Tibial nerve (tissue), 4 donors: ENCODE measurements at regions not wholly inside any gene's neighbourhood (a gene's known extent, or its start where the extent isn't known, plus 50 kb on each side); places are given as distances from the start of the nearest gene placed in this dataset.

Source experiments
- DNase-seq, 2 donors: peaks; one replicate each; pipeline ENCODE4 v3.0.0-alpha.2; 2019; ENCODE audit warnings: low spot score in 2 of 2
- H3K27ac ChIP-seq, 4 donors: fragments of 200-600 bp; sonication (generic) in 3 of 4; one replicate each; pipeline ENCODE4 v1.5.1; 2017 to 2019; ENCODE audit warnings: mild to moderate bottlenecking in 1 of 4
- H3K27me3 ChIP-seq, 2 donors: fragments of 200-600 bp; sonication (generic) in 1 of 2; one replicate each; pipeline versions ENCODE4 v1.5.1 to v1.6.0; 2017 to 2019
- H3K36me3 ChIP-seq, 3 donors: fragments of 200-600 bp; sonication (generic); one replicate each; pipeline ENCODE4 v1.5.1; 2018 to 2019
- H3K4me1 ChIP-seq, 4 donors: fragments of 200-600 bp; sonication (generic) in 3 of 4; one replicate each; pipeline ENCODE4 v1.5.1; 2017 to 2019
- H3K4me3 ChIP-seq, 4 donors: fragments of 200-600 bp; sonication (generic) in 3 of 4; one replicate each; pipeline ENCODE4 v1.5.1; 2017 to 2019; ENCODE audit warnings: mild to moderate bottlenecking in 1 of 4, moderate library complexity in 1 of 4
- H3K9me3 ChIP-seq, 4 donors: fragments of 200-600 bp; sonication (generic) in 3 of 4; one replicate each; pipeline ENCODE4 v1.5.1; 2017 to 2019
- EP300 ChIP-seq, 2 donors: sonication (generic); formaldehyde crosslinking; IDR thresholded peaks; one replicate each; pipeline ENCODE4 v1.6.1; 2017; ENCODE audit warnings: antibody characterized with exemption in 2 of 2, mild to moderate bottlenecking in 1 of 2
- POLR2A ChIP-seq, 2 donors: fragments of 450-650 bp; IDR thresholded peaks; one replicate each; pipeline ENCODE4 v1.6.1; 2017; ENCODE audit warnings: antibody characterized with exemption in 2 of 2, mild to moderate bottlenecking in 2 of 2, moderate library complexity in 2 of 2
- WGBS, 2 donors: methylation state at CpG; one replicate each; pipeline ENCODE4 v1.1.5; 2018; 5-methylcytosine and 5-hydroxymethylcytosine counted together
- TF ChIP-seq, protein P1 (sequence below), 5 experiments: fragments of 200-600 bp in 3 of 5; fragments of 450-650 bp in 2 of 5; sonication (generic) in 3 of 5; IDR thresholded peaks; one replicate each; pipeline ENCODE4 v1.5.1; 2016 to 2019; ENCODE audit warnings: antibody characterized with exemption in 5 of 5, mild to moderate bottlenecking in 3 of 5, moderate library complexity in 2 of 5

DNA sequence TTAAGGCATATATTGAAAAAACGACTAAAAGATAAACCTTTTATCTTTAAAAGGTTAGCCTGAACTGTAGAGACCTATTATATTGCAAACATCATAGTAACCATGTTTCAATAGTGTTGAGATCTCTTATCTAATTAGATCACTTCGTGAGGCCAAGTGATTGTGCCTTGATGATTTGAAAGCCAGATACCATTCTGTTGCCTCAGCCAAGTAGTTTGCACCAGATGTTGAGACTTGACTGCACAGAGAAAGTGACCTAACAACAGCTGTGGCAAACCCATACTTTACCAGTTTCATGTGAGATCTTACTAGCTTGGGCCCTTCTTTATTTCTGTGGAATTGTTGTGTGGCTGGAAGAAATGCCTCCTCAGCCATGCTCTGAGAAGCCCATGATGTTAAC, 717.3 kb downstream of the KCNJ2 start:
- Histone ChIP-seq H3K9me3 (no peaks in the 10 kb centered on the region), H3K4me1 (no peaks in the 10 kb centered on the region), H3K27ac (no peak overlapping the region), H3K4me3 (no peak overlapping the region), H3K27me3 (no peaks in the 10 kb centered on the region), H3K36me3 (no peaks in the 10 kb centered on the region)
- TF ChIP-seq POLR2A (IDR thresholded peaks at IDR 0.05) (no peak), EP300 (IDR thresholded peaks at IDR 0.05) (no peak)
- 61 to 63% methylated on average over 2 of the region's 2 CpGs for WGBS, 2 donors
- no peak for DNase-seq

DNA sequence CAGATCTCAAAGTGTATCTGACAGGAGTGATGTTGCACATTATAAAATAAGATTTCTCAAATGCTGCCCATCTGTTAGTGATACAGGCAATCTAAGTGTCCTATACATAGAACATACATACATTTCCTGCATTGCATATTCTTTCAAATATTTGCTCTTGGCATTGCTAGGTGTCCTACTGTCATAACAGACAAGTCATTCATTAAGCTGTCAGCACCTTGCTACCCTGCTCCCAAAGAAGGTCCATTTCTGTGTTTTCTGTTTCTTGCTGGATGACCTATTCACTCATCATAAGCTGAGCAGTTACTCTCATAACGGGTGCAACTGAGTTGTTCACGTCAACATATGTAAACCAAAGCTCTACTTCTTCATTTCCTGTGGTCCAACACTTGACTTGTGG, 719.0 kb downstream of the KCNJ2 start:
- DNase-seq: no peak
- no peaks in the 10 kb centered on the region for H3K36me3 ChIP-seq
- no peak overlapping the region for H3K27ac ChIP-seq
- no peaks in the 10 kb centered on the region for H3K9me3 ChIP-seq
- no peaks in the 10 kb centered on the region for H3K27me3 ChIP-seq
- WGBS, 2 donors: 78% methylated on average over 2 of the region's 2 CpGs
- no peak overlapping the region for H3K4me3 ChIP-seq
- H3K4me1 ChIP-seq: no peaks in the 10 kb centered on the region
- TF ChIP-seq, protein P1, sequence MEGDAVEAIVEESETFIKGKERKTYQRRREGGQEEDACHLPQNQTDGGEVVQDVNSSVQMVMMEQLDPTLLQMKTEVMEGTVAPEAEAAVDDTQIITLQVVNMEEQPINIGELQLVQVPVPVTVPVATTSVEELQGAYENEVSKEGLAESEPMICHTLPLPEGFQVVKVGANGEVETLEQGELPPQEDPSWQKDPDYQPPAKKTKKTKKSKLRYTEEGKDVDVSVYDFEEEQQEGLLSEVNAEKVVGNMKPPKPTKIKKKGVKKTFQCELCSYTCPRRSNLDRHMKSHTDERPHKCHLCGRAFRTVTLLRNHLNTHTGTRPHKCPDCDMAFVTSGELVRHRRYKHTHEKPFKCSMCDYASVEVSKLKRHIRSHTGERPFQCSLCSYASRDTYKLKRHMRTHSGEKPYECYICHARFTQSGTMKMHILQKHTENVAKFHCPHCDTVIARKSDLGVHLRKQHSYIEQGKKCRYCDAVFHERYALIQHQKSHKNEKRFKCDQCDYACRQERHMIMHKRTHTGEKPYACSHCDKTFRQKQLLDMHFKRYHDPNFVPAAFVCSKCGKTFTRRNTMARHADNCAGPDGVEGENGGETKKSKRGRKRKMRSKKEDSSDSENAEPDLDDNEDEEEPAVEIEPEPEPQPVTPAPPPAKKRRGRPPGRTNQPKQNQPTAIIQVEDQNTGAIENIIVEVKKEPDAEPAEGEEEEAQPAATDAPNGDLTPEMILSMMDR (IDR thresholded peaks at IDR 0.05): no peak
- no peak for TF ChIP-seq EP300 (IDR thresholded peaks at IDR 0.05)
- no peak for TF ChIP-seq POLR2A (IDR thresholded peaks at IDR 0.05)

DNA sequence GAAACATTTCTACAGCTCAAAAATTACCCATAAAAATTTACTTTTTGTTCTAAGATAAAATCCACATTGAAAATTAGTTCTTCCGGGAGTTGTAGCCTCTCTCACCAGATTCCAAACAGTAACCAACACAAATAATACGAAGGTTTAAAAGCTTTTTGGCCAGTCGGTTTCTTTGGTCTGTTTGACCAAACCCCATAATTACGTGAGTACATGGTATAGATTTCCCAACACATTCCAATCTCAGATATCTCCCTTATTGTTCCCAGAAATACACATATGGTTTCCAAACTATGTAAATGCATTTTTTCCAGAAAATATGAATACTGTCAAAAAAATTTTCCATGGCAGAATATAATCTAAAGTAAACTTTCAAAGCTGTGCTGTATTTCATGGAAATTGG, 722.0 kb downstream of the KCNJ2 start:
- WGBS, 2 donors: 67 to 73% methylated on average over 4 of the region's 4 CpGs
- Histone ChIP-seq H3K36me3 (no peaks in the 10 kb centered on the region), H3K4me3 (no peak overlapping the region), H3K27me3 (no peaks in the 10 kb centered on the region), H3K4me1 (no peaks in the 10 kb centered on the region), H3K27ac (no peak overlapping the region), H3K9me3 (no peaks in the 10 kb centered on the region)
- no peak for DNase-seq
- no peak for TF ChIP-seq EP300 (IDR thresholded peaks at IDR 0.05)
- no peak for TF ChIP-seq POLR2A (IDR thresholded peaks at IDR 0.05)
- TF ChIP-seq, protein P1 (IDR thresholded peaks at IDR 0.05): no peak

DNA sequence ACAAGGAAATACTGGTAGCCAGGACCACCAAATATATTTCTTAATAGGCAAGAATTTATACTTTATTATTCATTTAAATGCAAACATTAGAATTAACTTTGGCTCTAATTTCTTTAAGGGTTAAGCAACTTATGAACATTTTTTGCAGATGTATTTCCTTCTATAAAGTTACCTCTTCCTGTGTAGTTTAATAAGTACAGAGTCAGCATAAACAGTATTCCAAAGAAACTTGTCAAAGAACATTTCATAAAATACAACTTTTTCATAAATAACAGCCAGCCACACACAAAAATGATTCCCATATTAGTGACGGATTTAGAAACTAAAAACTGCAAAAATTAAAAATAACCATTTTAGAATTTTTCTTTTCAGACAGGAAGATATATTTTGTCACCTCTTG, 723.2 kb downstream of the KCNJ2 start:
- WGBS, 2 donors: 66 to 78% methylated on average over 1 of the region's 1 CpG
- H3K9me3 ChIP-seq: no peaks in the 10 kb centered on the region
- TF ChIP-seq EP300 (IDR thresholded peaks at IDR 0.05) (no peak), POLR2A (IDR thresholded peaks at IDR 0.05) (no peak)
- TF ChIP-seq, protein P1 (IDR thresholded peaks at IDR 0.05): no peak
- no peaks in the 10 kb centered on the region for H3K4me1 ChIP-seq
- no peak overlapping the region for H3K27ac ChIP-seq
- no peaks in the 10 kb centered on the region for H3K36me3 ChIP-seq
- H3K27me3 ChIP-seq: no peaks in the 10 kb centered on the region
- DNase-seq: no peak
- no peak overlapping the region for H3K4me3 ChIP-seq

DNA sequence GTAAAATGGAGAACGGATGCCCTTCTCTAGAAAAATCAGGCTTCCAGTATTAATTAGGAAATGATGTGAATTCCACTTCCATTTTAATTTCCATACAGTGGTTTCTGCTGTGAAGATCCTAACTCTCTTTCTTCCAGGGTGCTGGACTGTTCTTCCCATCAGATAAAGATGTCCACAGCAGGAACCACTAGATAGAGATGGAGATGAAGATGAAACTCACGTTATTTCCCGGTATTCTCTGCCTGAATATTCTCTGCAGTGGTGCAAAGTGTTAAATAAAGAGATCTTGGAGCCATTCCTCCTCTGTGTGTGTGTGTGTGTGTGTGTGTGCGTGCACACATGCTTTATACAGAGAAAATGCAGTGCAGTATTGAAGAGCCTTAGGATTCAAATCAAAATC, 727.5 kb downstream of the KCNJ2 start:
- no peak for TF ChIP-seq POLR2A (IDR thresholded peaks at IDR 0.05)
- TF ChIP-seq, protein P1 (IDR thresholded peaks at IDR 0.05): no peak
- no peak for TF ChIP-seq EP300 (IDR thresholded peaks at IDR 0.05)
- Histone ChIP-seq H3K9me3 (peaks cover 0 to 8% (median 0%) of the 10 kb centered on the region in 4 donors), H3K4me3 (no peak overlapping the region), H3K4me1 (no peaks in the 10 kb centered on the region), H3K27me3 (no peaks in the 10 kb centered on the region), H3K27ac (no peak overlapping the region), H3K36me3 (no peaks in the 10 kb centered on the region)
- DNase-seq: no peak
- 56 to 72% methylated on average over 4 of the region's 4 CpGs for WGBS, 2 donors

DNA sequence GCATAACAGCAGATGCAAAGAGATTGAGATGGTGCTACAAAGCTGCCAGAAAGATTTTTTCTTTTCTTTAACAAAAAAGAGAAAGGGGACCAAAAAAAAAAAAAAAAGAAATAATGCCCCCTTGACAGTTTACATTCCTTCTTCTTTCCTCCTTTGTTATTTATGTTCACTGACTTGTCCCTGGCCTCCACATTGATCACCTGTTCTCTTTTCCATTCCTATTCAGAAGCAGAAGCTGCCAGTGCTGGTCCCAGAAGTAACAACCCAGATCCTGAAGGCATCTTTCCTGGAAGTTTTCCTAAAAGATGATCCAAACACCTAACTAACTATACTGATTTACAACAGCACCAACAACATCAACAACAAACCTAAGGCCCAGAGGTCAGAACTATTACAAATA, 728.1 kb downstream of the KCNJ2 start:
- H3K4me1 ChIP-seq: no peaks in the 10 kb centered on the region
- H3K9me3 ChIP-seq: peaks cover 0 to 8% (median 0%) of the 10 kb centered on the region in 4 donors

More for the DNA sequence above, 728.1 kb downstream of the KCNJ2 start:
- TF ChIP-seq POLR2A (IDR thresholded peaks at IDR 0.05) (no peak), EP300 (IDR thresholded peaks at IDR 0.05) (no peak)
- TF ChIP-seq, protein P1 (IDR thresholded peaks at IDR 0.05): no peak
- no peak for DNase-seq
- no peaks in the 10 kb centered on the region for H3K27me3 ChIP-seq
- no peak overlapping the region for H3K27ac ChIP-seq
- H3K36me3 ChIP-seq: no peaks in the 10 kb centered on the region
- H3K4me3 ChIP-seq: no peak overlapping the region
